Muscle layer of duodenum (tissue), 2 donors: ENCODE measurements at regions not wholly inside any gene's neighbourhood (a gene's known extent, or its start where the extent isn't known, plus 50 kb on each side); places are given as distances from the start of the nearest gene placed in this dataset.

ENCODE experiments used
- H3K27ac ChIP-seq: one replicate; pipeline ENCODE4 v1.7.0; 2013; ENCODE audit warnings: mild to moderate bottlenecking, low read length
- H3K27me3 ChIP-seq: one replicate; pipeline ENCODE4 v1.7.0; 2013; ENCODE audit warnings: low read depth, mild to moderate bottlenecking, control low read depth, low read length
- H3K36me3 ChIP-seq, 2 donors: one replicate each; pipeline ENCODE4 v1.7.0; 2013; ENCODE audit warnings: low read length in 2 of 2, control low read depth in 1 of 2, mild to moderate bottlenecking in 1 of 2; ENCODE audit not compliant: insufficient read depth in 2 of 2, control insufficient read depth in 1 of 2
- H3K4me1 ChIP-seq, 2 donors: one replicate each; pipeline ENCODE4 v1.7.0; 2013; ENCODE audit warnings: low read length in 2 of 2, mild to moderate bottlenecking in 2 of 2, control low read depth in 1 of 2, moderate library complexity in 1 of 2; ENCODE audit not compliant: insufficient read depth in 2 of 2, control insufficient read depth in 1 of 2
- H3K4me3 ChIP-seq, 2 donors: one replicate each; pipeline ENCODE4 v1.7.0; 2013; ENCODE audit warnings: low read length in 2 of 2, low read depth in 1 of 2, mild to moderate bottlenecking in 1 of 2
- H3K9me3 ChIP-seq, 2 donors: one replicate each; pipeline ENCODE4 v1.7.0; 2013; ENCODE audit warnings: low read length in 2 of 2, control low read depth in 1 of 2, mild to moderate bottlenecking in 1 of 2; ENCODE audit not compliant: control insufficient read depth in 1 of 2
- donor health status: healthy.

DNA sequence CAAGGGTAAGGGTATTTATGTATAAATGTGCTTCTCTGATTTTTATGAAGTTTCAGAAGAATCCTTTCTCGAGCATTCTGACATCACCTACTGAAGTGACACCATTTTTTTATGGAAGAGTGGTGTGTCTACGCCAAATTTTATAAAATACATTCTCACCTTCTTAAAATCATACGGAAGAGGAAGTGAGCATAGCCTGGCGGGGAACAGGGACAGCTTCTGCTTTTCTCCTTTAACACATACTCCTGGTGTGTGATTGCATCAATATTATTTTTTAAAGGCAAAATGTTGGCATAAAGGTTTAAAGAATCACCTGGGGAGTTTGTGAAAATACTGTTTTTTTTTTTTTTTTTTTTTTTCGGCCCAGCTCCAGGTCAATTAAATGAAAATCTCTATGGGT, 733.6 kb upstream of the MAN1A1 start:
- H3K27me3 ChIP-seq: no peaks in the 10 kb centered on the region
- H3K27ac ChIP-seq: no peak overlapping the region
- no peaks in the 10 kb centered on the region for H3K36me3 ChIP-seq
- no peaks in the 10 kb centered on the region for H3K9me3 ChIP-seq
- H3K4me1 ChIP-seq: no peaks in the 10 kb centered on the region
- no peak overlapping the region for H3K4me3 ChIP-seq

DNA sequence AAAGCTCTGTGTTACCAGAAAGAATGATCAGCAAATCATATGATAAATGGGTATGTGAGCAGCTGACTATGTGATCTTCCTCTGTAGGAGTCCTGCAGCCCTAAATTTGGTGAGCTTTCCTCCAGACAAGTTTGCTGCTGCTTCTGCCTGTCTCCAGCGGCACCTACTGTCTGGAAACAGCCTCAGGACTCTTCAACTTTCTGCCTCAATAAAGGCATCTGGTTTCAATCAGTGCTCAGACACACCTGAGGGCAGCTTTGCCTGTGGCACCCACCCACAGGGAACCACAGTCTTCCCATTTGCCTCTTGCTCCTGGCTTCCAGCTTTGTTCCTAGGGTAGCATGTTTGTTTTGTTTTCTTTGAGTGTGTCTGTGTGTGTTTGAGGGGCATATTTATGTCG, 727.9 kb upstream of the MAN1A1 start:
- H3K4me3 ChIP-seq: no peak overlapping the region
- no peaks in the 10 kb centered on the region for H3K36me3 ChIP-seq
- H3K4me1 ChIP-seq: no peaks in the 10 kb centered on the region
- H3K27me3 ChIP-seq: no peaks in the 10 kb centered on the region
- H3K9me3 ChIP-seq: no peaks in the 10 kb centered on the region
- no peak overlapping the region for H3K27ac ChIP-seq

DNA sequence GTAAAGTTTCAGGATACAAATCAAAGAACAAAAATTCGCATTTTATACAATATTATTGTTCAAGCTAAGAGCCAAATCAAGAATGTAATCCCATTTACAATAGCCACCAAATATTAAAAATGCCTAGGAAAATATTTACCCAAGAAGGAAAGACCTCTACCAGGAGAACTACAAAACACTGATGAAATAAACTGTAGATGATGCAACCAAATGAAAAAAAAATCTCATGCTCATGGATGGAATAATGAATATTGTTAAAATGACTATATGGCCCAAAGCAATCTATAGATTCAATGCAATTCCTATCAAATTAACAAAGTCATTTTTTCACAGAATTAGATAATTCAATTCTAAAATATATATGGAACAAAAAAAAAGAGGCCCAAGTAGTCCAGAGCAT, 708.8 kb upstream of the MAN1A1 start:
- Histone ChIP-seq H3K36me3 (no peaks in the 10 kb centered on the region), H3K27ac (no peak overlapping the region), H3K4me1 (no peaks in the 10 kb centered on the region), H3K9me3 (peaks cover 0 to 4% of the 10 kb centered on the region in 2 donors), H3K27me3 (no peaks in the 10 kb centered on the region), H3K4me3 (no peak overlapping the region)

DNA sequence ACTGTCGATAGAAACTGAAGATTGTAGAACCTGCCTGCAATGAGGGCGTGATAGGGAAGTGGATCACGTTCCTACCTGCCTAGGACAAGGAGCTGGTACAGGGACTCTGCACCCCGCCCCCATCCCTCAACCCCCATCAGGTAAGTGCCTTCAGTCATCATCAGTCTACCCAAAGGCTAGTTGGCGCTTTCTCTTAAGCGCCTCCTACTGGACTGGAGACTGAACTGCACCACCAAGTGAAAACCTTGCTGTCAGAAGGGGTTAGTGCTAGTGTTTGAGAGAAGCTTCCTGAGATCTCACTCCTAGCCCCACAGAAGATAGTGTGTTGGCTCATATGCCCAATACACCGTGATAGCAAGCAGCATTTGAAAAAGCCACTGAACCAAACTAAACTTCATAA, 706.5 kb upstream of the MAN1A1 start:
- no peak overlapping the region for H3K27ac ChIP-seq
- peaks cover 0 to 4% of the 10 kb centered on the region in 2 donors for H3K9me3 ChIP-seq
- no peaks in the 10 kb centered on the region for H3K36me3 ChIP-seq
- no peaks in the 10 kb centered on the region for H3K27me3 ChIP-seq
- H3K4me3 ChIP-seq: no peak overlapping the region
- H3K4me1 ChIP-seq: no peaks in the 10 kb centered on the region

DNA sequence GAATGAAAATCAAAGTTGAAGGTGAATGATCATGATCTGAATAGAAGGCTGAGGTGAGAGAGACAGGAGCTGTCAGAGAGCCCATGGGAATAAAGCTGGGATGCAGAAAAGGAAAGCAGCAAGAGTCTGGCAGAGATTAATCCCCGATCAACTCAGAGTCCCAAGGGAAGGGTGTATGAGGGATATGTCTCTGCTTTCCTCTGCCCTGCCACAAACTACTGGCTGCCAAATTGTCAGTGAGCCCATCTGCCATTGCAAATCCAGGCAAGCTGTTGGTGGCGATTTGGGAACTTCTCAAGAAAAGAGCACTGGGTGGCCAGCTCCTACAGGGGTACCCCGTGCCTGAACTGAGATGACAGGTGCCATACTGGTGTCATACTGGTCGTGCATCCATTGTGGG, 705.5 kb upstream of the MAN1A1 start:
- Histone ChIP-seq H3K27me3 (no peaks in the 10 kb centered on the region), H3K4me1 (no peaks in the 10 kb centered on the region), H3K27ac (no peak overlapping the region), H3K36me3 (no peaks in the 10 kb centered on the region), H3K9me3 (peaks cover 0 to 4% of the 10 kb centered on the region in 2 donors), H3K4me3 (no peak overlapping the region)

DNA sequence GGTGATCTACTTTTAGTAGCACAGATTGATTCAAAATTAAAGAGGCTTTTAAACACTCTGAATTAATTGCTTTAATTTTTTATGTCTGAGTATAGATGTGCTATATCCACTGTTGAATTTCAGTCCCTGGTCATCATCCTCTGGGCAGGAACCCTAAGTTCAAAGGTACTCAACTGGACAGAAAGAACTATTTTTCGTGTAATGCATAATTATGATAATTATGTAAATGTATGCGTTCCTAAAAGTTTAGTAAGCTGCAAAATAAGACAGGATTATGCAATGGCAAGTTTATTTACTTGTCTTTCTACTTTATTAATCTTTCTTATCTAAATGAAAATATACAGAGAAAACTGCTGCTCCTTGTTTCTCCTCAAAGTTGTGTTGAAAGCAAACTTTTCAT, 690.1 kb upstream of the MAN1A1 start:
- H3K4me1 ChIP-seq: no peaks in the 10 kb centered on the region
- no peaks in the 10 kb centered on the region for H3K9me3 ChIP-seq

DNA sequence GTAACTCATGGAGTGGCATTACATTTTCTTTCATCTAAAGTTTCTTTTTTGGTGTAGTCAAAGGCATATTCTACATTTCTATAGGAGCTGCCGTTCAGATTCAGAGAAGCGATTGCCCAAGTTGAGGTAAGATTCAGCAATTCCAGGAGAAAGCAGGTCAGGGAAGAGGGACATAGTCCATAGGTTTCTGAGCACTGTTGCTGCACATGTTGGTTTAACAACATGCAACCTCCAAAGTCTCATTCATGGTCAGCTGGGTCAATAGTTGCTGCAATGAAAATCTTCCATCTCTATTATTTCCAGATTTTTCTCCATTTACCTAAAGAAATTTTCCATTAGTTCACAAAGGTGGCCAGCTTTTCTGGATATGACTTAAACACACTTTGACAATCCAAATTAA, 682.3 kb upstream of the MAN1A1 start:
- Histone ChIP-seq H3K27me3 (no peaks in the 10 kb centered on the region), H3K9me3 (no peaks in the 10 kb centered on the region), H3K36me3 (no peaks in the 10 kb centered on the region), H3K27ac (no peak overlapping the region), H3K4me3 (no peak overlapping the region), H3K4me1 (no peaks in the 10 kb centered on the region)

More for the DNA sequence above, 690.1 kb upstream of the MAN1A1 start:
- H3K4me3 ChIP-seq: no peak overlapping the region
- H3K27me3 ChIP-seq: no peaks in the 10 kb centered on the region
- H3K27ac ChIP-seq: no peak overlapping the region
- H3K36me3 ChIP-seq: no peaks in the 10 kb centered on the region

DNA sequence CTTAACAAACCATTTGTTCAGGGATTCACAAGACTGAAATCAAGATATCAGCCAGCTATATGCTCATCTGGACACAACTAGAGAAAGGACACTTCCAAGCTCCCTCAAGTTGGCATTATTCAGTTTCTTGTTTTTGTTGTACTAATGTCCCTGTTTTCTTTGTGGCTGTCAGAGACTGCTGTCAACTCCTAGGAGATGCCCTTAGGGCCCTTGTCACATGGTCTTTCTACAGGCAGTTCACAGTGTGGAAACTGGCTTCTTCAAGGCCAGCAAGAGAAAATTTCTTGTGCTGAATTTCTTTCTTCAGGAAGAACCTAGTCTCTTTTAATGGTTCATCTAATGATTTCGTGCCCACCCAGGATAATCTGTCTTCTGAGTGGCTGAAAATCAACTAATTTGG, 677.2 kb upstream of the MAN1A1 start:
- no peak overlapping the region for H3K27ac ChIP-seq
- no peaks in the 10 kb centered on the region for H3K9me3 ChIP-seq
- H3K27me3 ChIP-seq: no peaks in the 10 kb centered on the region
- H3K36me3 ChIP-seq: no peaks in the 10 kb centered on the region
- no peaks in the 10 kb centered on the region for H3K4me1 ChIP-seq
- no peak overlapping the region for H3K4me3 ChIP-seq

DNA sequence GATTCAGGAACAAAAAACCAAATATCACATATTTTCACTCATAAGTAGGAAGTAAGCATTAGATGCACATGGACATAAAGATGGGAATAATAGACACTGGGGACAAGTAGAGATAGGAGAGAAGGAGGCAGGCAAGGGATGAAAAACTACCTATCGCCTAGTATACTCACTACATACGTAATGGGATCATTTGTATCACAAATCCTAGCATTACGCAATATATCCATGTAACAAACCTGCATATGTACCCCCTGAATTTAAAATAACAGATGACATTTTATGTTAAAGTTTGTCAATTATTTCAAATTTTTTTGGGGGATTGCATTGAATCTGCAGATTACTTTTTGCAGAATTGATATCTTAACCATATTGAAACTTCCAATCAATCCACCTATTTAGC, 660.5 kb upstream of the MAN1A1 start:
- H3K4me1 ChIP-seq: no peaks in the 10 kb centered on the region
- H3K9me3 ChIP-seq: no peaks in the 10 kb centered on the region
- no peaks in the 10 kb centered on the region for H3K36me3 ChIP-seq
- H3K4me3 ChIP-seq: no peak overlapping the region
- H3K27me3 ChIP-seq: no peaks in the 10 kb centered on the region
- no peak overlapping the region for H3K27ac ChIP-seq

DNA sequence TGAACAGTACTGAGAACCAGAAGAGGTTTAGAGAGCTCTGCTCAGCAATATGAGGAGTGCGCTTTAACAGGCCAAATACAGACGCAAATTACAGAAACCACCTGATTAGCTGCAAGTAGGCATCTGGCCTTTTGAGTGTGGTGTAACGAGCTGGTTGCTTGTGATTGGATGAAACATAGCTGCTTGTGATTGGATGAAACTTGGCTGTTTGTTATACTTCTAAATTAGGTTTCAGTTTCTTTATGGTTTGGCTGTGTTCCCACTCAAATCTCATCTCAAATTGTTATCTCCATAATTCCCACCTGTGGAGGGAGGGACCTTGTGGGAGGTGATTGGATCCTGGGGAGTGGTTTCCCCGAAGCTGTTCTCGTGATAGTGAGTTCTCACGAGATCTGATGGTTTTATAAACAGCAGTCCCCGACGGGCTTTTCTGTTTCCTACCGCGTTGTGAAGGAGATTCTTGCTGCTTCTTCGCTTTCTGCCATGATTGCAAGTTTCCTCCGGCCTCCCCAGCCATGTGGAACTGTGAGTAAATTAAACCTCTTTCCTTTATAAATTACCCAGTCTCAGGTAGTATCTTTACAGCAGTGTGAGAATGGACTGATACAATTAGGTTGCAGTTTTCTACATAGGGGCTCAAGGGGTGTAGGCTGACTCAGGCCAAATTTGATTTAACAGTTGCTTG, 655.9 kb upstream of the MAN1A1 start:
- Histone ChIP-seq H3K27ac (no peak overlapping the region), H3K4me1 (no peaks in the 10 kb centered on the region), H3K36me3 (no peaks in the 10 kb centered on the region), H3K4me3 (no peak overlapping the region), H3K27me3 (no peaks in the 10 kb centered on the region), H3K9me3 (no peaks in the 10 kb centered on the region)

DNA sequence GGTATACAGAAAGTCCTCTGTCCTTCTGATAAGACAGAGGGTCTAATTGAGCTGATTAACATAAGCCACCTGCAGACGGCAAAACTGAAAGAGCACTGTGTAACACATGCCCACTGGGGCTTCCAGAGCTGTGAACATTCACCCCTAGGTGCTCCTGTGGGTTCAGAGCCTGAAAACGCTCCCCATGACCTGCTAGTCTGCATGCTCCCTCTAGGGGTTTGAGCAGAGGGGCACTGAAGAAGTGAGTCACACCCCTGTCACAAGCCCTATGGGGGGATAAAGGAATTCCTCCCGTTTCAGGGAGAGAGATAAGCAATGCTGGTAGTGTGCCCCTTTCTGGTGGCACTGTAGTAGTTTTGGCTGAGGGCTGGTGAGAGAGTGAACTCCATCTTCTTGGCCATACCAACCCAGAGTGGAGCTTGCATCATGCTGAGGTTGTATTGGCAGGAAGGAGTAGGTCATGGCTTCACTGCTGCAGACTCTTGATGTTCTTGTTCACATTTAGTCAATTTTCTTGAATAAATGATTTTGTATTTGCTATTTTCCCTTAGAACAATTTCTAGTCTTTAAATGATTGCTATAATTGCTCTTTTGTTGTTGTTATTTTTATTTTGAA, 637.5 kb upstream of the MAN1A1 start:
- H3K9me3 ChIP-seq: no peaks in the 10 kb centered on the region
- no peaks in the 10 kb centered on the region for H3K27me3 ChIP-seq
- no peak overlapping the region for H3K4me3 ChIP-seq
- no peak overlapping the region for H3K27ac ChIP-seq
- H3K4me1 ChIP-seq: no peaks in the 10 kb centered on the region
- no peaks in the 10 kb centered on the region for H3K36me3 ChIP-seq
